K562 (cell line): ENCODE measurements at regions not wholly inside any gene's neighbourhood (a gene's known extent, or its start where the extent isn't known, plus 50 kb on each side); places are given as distances from the start of the nearest gene placed in this dataset.

Experiments
- ATAC-seq: fragments of 200-7000 bp; cut with Tn5 transposase; 3 replicates; pipeline ENCODE4 v1.9.1; 2020; ENCODE audit warnings: moderate library complexity
- BruUV-seq: library from RNA; stranded (reverse); fragments of 400-500 nt; replicated peaks from 2 replicates; lab custom pipeline; 2021; lab: Mats Ljungman, UMichigan
- CTCF ChIA-PET: fragments of 300-600 bp; formaldehyde crosslinking; extraction: SDS; loops from one replicate; lab custom pipeline; 2021; ENCODE audit warnings: low intra/inter-chr PET ratio; lab: Yijun Ruan, JAX
- POLR2A ChIA-PET: fragments of 300-600, 350-650 bp; sonication (Branson Sonifier 250); formaldehyde crosslinking; extraction: SDS; loops from one replicate; lab custom pipeline; 2021; ENCODE audit warnings: antibody characterized with exemption, inconsistent platforms; lab: Yijun Ruan, JAX
- DNase-seq, 4 experiments: peaks; one replicate each; pipeline versions ENCODE4 v3.0.0 to v3.0.0-alpha.2; 2011 to 2018; ENCODE audit warnings: low spot score in 3 of 4, mixed read lengths in 3 of 4; ENCODE audit errors: extremely low read depth in 1 of 4
- FAIRE-seq: peaks from 2 replicates; lab custom pipeline; 2011; peaks lifted over from hg19 to GRCh38; lab: Jason Lieb, UNC
- H2AFZ ChIP-seq: 2 replicates; pipeline ENCODE4 v1.6.0; 2011; ENCODE audit warnings: low read depth, low read length, control low read depth, inconsistent platforms
- H3K27ac ChIP-seq: fragments of 200-600 bp; 3 replicates; pipeline ENCODE4 v1.8.0; 2011; ENCODE audit warnings: low read depth, mild to moderate bottlenecking, control low read depth, inconsistent platforms, low read length, moderate library complexity, mixed read lengths; ENCODE audit errors: extremely low read depth
- H3K27me3 ChIP-seq, 2 experiments: fragments of 300-600 bp in 1 of 2; 2 replicates in 1 of 2; 3 replicates in 1 of 2; pipeline versions ENCODE4 v1.6.0 to v1.8.0; 2011; ENCODE audit warnings: inconsistent platforms in 2 of 2, low read length in 2 of 2, mild to moderate bottlenecking in 1 of 2, mixed read lengths in 1 of 2, moderate library complexity in 1 of 2; ENCODE audit not compliant: control insufficient read depth in 2 of 2, insufficient read depth in 2 of 2
- H3K36me3 ChIP-seq: fragments of 300-600 bp; 3 replicates; pipeline ENCODE4 v1.8.0; 2011; ENCODE audit warnings: mild to moderate bottlenecking, low read length, inconsistent platforms; ENCODE audit not compliant: control insufficient read depth, insufficient read depth
- H3K4me1 ChIP-seq, 2 experiments: fragments of 200-600 bp in 1 of 2; replicated peaks in 1 of 2; 2 replicates in 1 of 2; 3 replicates in 1 of 2; pipeline versions ENCODE4 v1.5.1 to v1.8.0; 2011; ENCODE audit warnings: inconsistent platforms in 2 of 2, low read length in 2 of 2, mild to moderate bottlenecking in 1 of 2, mixed read lengths in 1 of 2, moderate library complexity in 1 of 2; ENCODE audit not compliant: control insufficient read depth in 2 of 2, insufficient read depth in 2 of 2
- H3K4me2 ChIP-seq: 2 replicates; pipeline ENCODE4 v1.6.1; 2011; ENCODE audit warnings: low read length, control low read depth, inconsistent platforms, mixed read lengths; ENCODE audit not compliant: insufficient read depth
- H3K4me3 ChIP-seq: fragments of 200-600 bp; sonication (generic), shearing (Covaris generic); 2 replicates; pipeline ENCODE4 v1.5.1; 2016; ENCODE audit warnings: control low read depth, inconsistent platforms
- H3K79me2 ChIP-seq: fragments of 200-600 bp; 3 replicates; pipeline ENCODE4 v1.8.0; 2011; ENCODE audit warnings: low read length, inconsistent platforms; ENCODE audit not compliant: control insufficient read depth, insufficient read depth
- H3K9ac ChIP-seq, 2 experiments: 2 replicates each; pipeline versions ENCODE4 v1.6.0 to v1.6.1; 2011; ENCODE audit warnings: low read depth in 2 of 2, low read length in 2 of 2, control low read depth in 1 of 2, inconsistent platforms in 1 of 2, mild to moderate bottlenecking in 1 of 2, mixed read lengths in 1 of 2; ENCODE audit not compliant: insufficient read depth in 1 of 2
- H3K9me1 ChIP-seq: one replicate; pipeline ENCODE4 v1.6.0; 2011; ENCODE audit warnings: inconsistent platforms, mild to moderate bottlenecking, low read length, moderate library complexity; ENCODE audit not compliant: control insufficient read depth, insufficient read depth
- H3K9me3 ChIP-seq: replicated peaks from 2 replicates; pipeline ENCODE4 v1.5.1; 2011; ENCODE audit warnings: low read depth, low read length, inconsistent platforms; ENCODE audit not compliant: control insufficient read depth, insufficient read depth
- H4K20me1 ChIP-seq: replicated peaks from 2 replicates; pipeline ENCODE4 v1.6.1; 2011; ENCODE audit warnings: low read length, inconsistent platforms, mixed read lengths; ENCODE audit not compliant: control insufficient read depth, insufficient read depth
- JUN ChIP-seq, 2 experiments: sonication (generic) in 1 of 2; formaldehyde crosslinking in 1 of 2; IDR thresholded peaks; 2 replicates each; pipeline versions ENCODE4 v1.6.1 to v1.8.0; 2012 to 2022; ENCODE audit warnings: borderline replicate concordance in 2 of 2, mild to moderate bottlenecking in 2 of 2, improper control_type of control experiment in 1 of 2, low read depth in 1 of 2, low read length in 1 of 2, missing genetic modification reagents in 1 of 2
- MTF1 ChIP-seq: fragments of 250-450 bp; sonication (Bioruptor Pico); IDR thresholded peaks from 2 replicates; pipeline ENCODE4 v1.9.0; 2021; ENCODE audit warnings: moderate library complexity, mild to moderate bottlenecking, inconsistent platforms, borderline replicate concordance
- NCOR1 ChIP-seq: fragments of 450-650 bp; IDR thresholded peaks from 2 replicates; pipeline ENCODE4 v1.6.1; 2016; ENCODE audit warnings: mild to moderate bottlenecking, moderate library complexity
- PCBP2 ChIP-seq: fragments of 200-400 bp; formaldehyde crosslinking; IDR thresholded peaks from 2 replicates; pipeline ENCODE4 v1.6.1; 2018; ENCODE audit warnings: low read length, low read depth, mild to moderate bottlenecking, moderate library complexity; ENCODE audit not compliant: poor library complexity, severe bottlenecking
- SRSF1 ChIP-seq: fragments of 200-400 bp; formaldehyde crosslinking; IDR thresholded peaks from 2 replicates; pipeline ENCODE4 v1.6.1; 2017; ENCODE audit warnings: mild to moderate bottlenecking, low read depth, low read length, moderate library complexity
- SRSF7 ChIP-seq: fragments of 200-400 bp; formaldehyde crosslinking; optimal IDR thresholded peaks from 2 replicates; pipeline ENCODE3; 2017; ENCODE audit warnings: mild to moderate bottlenecking, low read depth, low read length
- ZC3H4 ChIP-seq: sonication (generic); formaldehyde crosslinking; IDR thresholded peaks from 2 replicates; pipeline ENCODE4 v1.9.0; 2021; ENCODE audit warnings: missing genetic modification reagents, borderline replicate concordance
- ZNF184 ChIP-seq: sonication (generic); formaldehyde crosslinking; IDR thresholded peaks from 2 replicates; pipeline ENCODE4 v1.5.0; 2020; ENCODE audit warnings: missing genetic modification reagents
- ZNF197 ChIP-seq: fragments of 200-800 bp; sonication (Bioruptor generic); IDR thresholded peaks from 2 replicates; pipeline ENCODE4 v1.6.1; 2016; ENCODE audit warnings: low read depth, missing genetic modification characterization, missing compliant biosample characterization
- ZNF311 ChIP-seq: fragments of 250-450 bp; sonication (Bioruptor Pico); IDR thresholded peaks from 2 replicates; pipeline ENCODE4 v1.4.0; 2020; ENCODE audit warnings: mild to moderate bottlenecking, moderate library complexity
- in situ Hi-C: fragments of 300-500 bp; cut with MboI; formaldehyde crosslinking; loops from 4 replicates; pipeline ENCODE4 v1.15.0; 2018; ENCODE audit warnings: inconsistent platforms, mixed read lengths
- intact Hi-C: fragments of 100-400 bp; cut with micrococcal nuclease; formaldehyde crosslinking; loops from 2 replicates; pipeline ENCODE4 v1.14.2; 2022
- TF ChIP-seq, protein P1 (sequence below): fragments of 450-650 bp; IDR thresholded peaks from 2 replicates; pipeline ENCODE4 v1.6.1; 2017; ENCODE audit warnings: antibody characterized with exemption, mild to moderate bottlenecking

DNA sequence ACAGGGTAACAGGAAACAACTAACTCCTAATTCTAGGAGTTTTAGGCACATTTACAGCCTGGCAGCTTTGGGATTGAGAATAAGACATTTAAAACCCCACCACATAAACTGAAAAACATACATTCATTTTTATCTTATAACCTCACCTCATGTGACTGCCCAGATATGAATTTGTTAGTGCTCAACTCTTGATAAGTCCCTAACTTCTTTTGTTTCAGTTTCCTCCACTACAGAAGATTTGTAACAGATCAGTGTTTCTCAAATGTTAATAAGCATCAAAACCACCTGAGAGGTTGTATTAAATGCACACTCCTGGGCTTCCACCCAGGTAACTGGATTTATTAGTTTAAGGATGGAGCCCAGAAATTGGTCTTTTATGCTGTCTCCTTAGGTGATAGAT lies 190.1 kb upstream of the ARID1B start:
- no peak overlapping the region for H3K27ac ChIP-seq
- DNase-seq = no peak
- no peak for TF ChIP-seq JUN (IDR thresholded peaks at IDR 0.05; ENCODE audit: borderline replicate concordance, low read depth, low read length)
- no peak for TF ChIP-seq JUN (CRISPR knock-in tag; IDR thresholded peaks at IDR 0.05; ENCODE audit: borderline replicate concordance)
- no peak for TF ChIP-seq ZC3H4 (CRISPR knock-in tag)
- TF ChIP-seq NCOR1 = no peak
- no peak for TF ChIP-seq PCBP2
- no peak for TF ChIP-seq SRSF1
- no peak for TF ChIP-seq ZNF311
- no peak for TF ChIP-seq MTF1
- TF ChIP-seq, protein P1, sequence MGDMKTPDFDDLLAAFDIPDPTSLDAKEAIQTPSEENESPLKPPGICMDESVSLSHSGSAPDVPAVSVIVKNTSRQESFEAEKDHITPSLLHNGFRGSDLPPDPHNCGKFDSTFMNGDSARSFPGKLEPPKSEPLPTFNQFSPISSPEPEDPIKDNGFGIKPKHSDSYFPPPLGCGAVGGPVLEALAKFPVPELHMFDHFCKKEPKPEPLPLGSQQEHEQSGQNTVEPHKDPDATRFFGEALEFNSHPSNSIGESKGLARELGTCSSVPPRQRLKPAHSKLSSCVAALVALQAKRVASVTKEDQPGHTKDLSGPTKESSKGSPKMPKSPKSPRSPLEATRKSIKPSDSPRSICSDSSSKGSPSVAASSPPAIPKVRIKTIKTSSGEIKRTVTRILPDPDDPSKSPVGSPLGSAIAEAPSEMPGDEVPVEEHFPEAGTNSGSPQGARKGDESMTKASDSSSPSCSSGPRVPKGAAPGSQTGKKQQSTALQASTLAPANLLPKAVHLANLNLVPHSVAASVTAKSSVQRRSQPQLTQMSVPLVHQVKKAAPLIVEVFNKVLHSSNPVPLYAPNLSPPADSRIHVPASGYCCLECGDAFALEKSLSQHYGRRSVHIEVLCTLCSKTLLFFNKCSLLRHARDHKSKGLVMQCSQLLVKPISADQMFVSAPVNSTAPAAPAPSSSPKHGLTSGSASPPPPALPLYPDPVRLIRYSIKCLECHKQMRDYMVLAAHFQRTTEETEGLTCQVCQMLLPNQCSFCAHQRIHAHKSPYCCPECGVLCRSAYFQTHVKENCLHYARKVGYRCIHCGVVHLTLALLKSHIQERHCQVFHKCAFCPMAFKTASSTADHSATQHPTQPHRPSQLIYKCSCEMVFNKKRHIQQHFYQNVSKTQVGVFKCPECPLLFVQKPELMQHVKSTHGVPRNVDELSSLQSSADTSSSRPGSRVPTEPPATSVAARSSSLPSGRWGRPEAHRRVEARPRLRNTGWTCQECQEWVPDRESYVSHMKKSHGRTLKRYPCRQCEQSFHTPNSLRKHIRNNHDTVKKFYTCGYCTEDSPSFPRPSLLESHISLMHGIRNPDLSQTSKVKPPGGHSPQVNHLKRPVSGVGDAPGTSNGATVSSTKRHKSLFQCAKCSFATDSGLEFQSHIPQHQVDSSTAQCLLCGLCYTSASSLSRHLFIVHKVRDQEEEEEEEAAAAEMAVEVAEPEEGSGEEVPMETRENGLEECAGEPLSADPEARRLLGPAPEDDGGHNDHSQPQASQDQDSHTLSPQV = no peak
- TF ChIP-seq SRSF7 = no peak
- TF ChIP-seq ZNF184 = no peak
- TF ChIP-seq ZNF197 (CRISPR knock-in tag) = no peak
- TF ChIP-seq, all 486 proteins: peak for 0
- Histone ChIP-seq H3K36me3 (no peaks in the 10 kb centered on the region), H4K20me1 (no peaks in the 10 kb centered on the region), H3K9me1 (no peaks in the 10 kb centered on the region), H3K79me2 (no peaks in the 10 kb centered on the region), H3K27me3 (peaks cover 6 to 9% of the 10 kb centered on the region in 2 experiments; a peak in 3 of 5 replicates), H3K4me3 (no peak overlapping the region), H3K4me1 (no peaks in the 10 kb centered on the region), H3K4me2 (no peak overlapping the region), H3K9me3 (no peaks in the 10 kb centered on the region), H2AFZ (no peak overlapping the region), H3K9ac (no peak overlapping the region)
- no TSS peak for BruUV-seq
- FAIRE-seq = no peak
- in situ Hi-C loops (no loop called here), intact Hi-C loops (no loop called here)
- ChIA-PET POLR2A (no interaction called here), CTCF (no interaction called here)
- ATAC-seq = no peak
